Upper lobe of right lung (tissue), 1 donor: ENCODE measurements at regions not wholly inside any gene's neighbourhood (a gene's known extent, or its start where the extent isn't known, plus 50 kb on each side); places are given as distances from the start of the nearest gene placed in this dataset.

ENCODE experiments used
- ATAC-seq: fragments of 200-7000 bp; cut with Tn5 transposase; one replicate; pipeline ENCODE4 v1.9.1; 2020; ENCODE audit warnings: mild to moderate bottlenecking, moderate library complexity
- DNase-seq: peaks from one replicate; pipeline ENCODE4 v3.0.0-alpha.2; 2020
- H3K27ac ChIP-seq: fragments of 200-600 bp; one replicate; pipeline ENCODE4 v1.8.0; 2022
- H3K27me3 ChIP-seq: fragments of 200-600 bp; one replicate; pipeline ENCODE4 v1.8.0; 2022; ENCODE audit warnings: mild to moderate bottlenecking
- H3K36me3 ChIP-seq: fragments of 200-600 bp; one replicate; pipeline ENCODE4 v1.8.0; 2022
- H3K4me1 ChIP-seq: fragments of 200-600 bp; one replicate; pipeline ENCODE4 v1.8.0; 2022
- H3K4me3 ChIP-seq: fragments of 200-600 bp; one replicate; pipeline ENCODE4 v1.8.0; 2022; ENCODE audit warnings: mild to moderate bottlenecking
- H3K9me3 ChIP-seq: fragments of 200-600 bp; one replicate; pipeline ENCODE4 v1.8.0; 2022
- intact Hi-C: fragments of 100-400 bp; cut with DNase I; formaldehyde crosslinking; loops from one replicate; pipeline ENCODE4 v1.11.0; 2022
- TF ChIP-seq, protein P1 (sequence below): fragments of 200-600 bp; IDR thresholded peaks from one replicate; pipeline ENCODE4 v1.8.0; 2022; ENCODE audit warnings: antibody characterized with exemption
- donor health status: DM: no; HTN: yes; CAD: no; lungs with severe emphysema.

DNA sequence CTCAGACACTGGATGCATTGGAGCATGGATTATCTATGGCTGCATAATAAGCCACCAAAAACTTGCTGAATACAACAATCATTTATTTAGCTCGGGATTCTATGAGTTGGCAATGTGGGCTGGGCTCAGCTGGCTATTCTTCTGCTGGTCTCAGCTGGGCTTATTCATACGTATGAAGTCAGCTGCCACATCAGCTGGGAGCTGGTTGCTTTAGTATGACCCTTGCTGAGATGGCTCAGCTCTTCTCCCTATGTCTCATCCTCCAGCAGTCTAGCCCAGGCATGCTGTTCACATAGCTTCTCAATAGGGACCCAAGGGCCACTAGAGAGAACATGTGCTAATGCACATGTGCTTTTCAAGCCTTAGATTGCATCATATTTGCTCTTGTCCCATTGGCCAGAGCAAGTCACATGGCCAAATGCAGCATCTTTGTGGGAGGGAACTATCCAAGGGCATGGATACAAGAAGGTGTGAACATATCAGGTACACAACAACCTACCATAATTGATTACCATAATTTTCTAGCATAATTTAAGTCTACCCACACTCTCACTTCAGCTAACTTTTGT lies 444.6 kb downstream of the KIF16B start:
- Histone ChIP-seq H3K27ac (no peak overlapping the region), H3K4me3 (no peak overlapping the region), H3K4me1 (no peaks in the 10 kb centered on the region), H3K36me3 (no peaks in the 10 kb centered on the region), H3K9me3 (no peaks in the 10 kb centered on the region), H3K27me3 (no peaks in the 10 kb centered on the region)
- intact Hi-C loops = no loop called here
- no peak for DNase-seq
- TF ChIP-seq, protein P1, sequence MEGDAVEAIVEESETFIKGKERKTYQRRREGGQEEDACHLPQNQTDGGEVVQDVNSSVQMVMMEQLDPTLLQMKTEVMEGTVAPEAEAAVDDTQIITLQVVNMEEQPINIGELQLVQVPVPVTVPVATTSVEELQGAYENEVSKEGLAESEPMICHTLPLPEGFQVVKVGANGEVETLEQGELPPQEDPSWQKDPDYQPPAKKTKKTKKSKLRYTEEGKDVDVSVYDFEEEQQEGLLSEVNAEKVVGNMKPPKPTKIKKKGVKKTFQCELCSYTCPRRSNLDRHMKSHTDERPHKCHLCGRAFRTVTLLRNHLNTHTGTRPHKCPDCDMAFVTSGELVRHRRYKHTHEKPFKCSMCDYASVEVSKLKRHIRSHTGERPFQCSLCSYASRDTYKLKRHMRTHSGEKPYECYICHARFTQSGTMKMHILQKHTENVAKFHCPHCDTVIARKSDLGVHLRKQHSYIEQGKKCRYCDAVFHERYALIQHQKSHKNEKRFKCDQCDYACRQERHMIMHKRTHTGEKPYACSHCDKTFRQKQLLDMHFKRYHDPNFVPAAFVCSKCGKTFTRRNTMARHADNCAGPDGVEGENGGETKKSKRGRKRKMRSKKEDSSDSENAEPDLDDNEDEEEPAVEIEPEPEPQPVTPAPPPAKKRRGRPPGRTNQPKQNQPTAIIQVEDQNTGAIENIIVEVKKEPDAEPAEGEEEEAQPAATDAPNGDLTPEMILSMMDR = no peak
- no peak for ATAC-seq

DNA sequence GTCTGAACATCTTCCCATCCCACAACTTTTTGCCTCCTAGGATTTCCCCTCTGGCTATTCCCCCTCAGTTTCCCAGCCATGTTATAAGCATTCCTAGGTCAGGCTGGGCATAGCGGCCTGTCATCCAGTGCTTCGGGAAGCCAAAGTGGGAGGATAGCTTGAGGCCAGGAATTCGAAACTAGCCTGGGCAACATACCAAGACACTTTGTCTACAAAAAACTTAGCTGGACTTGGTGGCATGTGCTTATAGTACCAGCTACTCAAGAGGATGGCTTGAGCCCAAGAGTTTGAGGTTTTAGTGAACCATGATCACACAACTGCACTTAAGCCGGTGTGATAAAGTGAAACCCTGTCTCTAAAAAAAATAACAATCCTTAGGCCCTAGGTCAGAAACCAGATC lies 447.4 kb downstream of the KIF16B start:
- intact Hi-C loops = no loop called here
- TF ChIP-seq, protein P1 = no peak
- Histone ChIP-seq H3K4me3 (no peak overlapping the region), H3K36me3 (no peaks in the 10 kb centered on the region), H3K27ac (no peak overlapping the region), H3K27me3 (no peaks in the 10 kb centered on the region), H3K4me1 (no peaks in the 10 kb centered on the region), H3K9me3 (no peaks in the 10 kb centered on the region)
- DNase-seq (no peak), ATAC-seq (peak; percentile 83)

DNA sequence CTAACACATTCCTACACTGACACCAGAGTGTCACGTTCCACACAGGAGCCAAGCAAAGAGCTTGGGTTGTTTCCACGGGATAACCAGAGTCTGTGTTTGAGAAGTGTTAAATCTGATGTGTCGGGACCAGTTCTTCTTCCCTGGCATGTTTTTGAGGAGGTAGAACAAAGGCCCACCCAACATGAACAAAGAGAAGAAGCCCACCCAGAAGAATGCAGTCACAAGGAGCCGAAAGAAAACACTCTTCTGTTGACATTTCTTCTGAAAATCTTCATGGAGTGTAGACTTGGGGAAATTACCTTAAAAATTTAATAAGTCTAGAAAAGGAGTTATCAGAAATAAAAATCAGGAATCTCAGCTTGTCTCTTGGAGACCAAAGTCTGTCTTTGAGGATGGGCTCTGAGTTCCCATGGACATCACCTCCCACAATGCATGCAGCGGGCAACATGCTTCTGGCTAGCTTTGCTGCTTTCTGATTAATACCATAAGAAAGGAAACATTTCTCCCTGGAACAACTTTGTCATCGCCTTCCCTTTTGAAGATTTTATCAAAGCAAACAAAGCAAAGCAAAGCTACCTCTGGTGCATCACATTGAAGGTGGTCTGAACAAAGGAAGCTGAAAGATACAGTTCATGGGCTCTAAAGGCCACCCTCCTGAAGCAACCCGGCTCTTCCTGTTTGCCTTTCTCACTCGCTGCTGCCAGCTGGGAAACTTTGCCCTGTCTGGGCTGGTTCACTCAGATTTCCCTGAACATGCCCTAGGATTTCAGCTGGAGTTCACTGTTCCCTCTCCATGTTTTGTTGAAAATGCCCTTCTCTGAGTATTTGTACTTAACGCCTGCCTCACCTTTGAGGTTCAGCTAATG lies 448.1 kb downstream of the KIF16B start:
- ATAC-seq (no peak), DNase-seq (no peak)
- TF ChIP-seq, protein P1 = no peak
- Histone ChIP-seq H3K4me3 (no peak overlapping the region), H3K27me3 (no peaks in the 10 kb centered on the region), H3K36me3 (no peaks in the 10 kb centered on the region), H3K4me1 (no peaks in the 10 kb centered on the region), H3K9me3 (no peaks in the 10 kb centered on the region), H3K27ac (no peak overlapping the region)
- intact Hi-C loops = no loop called here

DNA sequence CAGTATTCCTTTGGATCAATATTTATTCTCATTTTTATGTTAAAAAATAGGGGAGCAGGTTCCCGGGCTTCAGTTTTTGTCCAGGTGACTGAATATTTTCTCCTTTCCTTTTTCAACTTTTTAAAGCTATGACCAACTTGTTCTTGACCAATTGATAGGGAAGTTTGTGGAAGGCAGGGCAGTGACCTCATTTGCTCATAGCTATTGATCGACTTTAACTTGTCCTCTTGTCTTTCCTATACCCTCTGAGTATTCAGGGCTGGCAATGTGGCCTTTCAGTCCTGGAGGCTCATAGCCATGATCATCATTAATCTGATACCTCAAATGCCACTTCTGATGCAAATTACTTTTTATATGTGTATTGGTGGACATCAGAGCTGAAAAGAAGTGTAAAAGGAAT lies 448.8 kb downstream of the KIF16B start:
- Histone ChIP-seq H3K27ac (no peak overlapping the region), H3K4me3 (no peak overlapping the region), H3K4me1 (no peaks in the 10 kb centered on the region), H3K36me3 (no peaks in the 10 kb centered on the region), H3K9me3 (no peaks in the 10 kb centered on the region), H3K27me3 (no peaks in the 10 kb centered on the region)
- DNase-seq (no peak), ATAC-seq (no peak)
- intact Hi-C loops = no loop called here
- TF ChIP-seq, protein P1 = no peak

DNA sequence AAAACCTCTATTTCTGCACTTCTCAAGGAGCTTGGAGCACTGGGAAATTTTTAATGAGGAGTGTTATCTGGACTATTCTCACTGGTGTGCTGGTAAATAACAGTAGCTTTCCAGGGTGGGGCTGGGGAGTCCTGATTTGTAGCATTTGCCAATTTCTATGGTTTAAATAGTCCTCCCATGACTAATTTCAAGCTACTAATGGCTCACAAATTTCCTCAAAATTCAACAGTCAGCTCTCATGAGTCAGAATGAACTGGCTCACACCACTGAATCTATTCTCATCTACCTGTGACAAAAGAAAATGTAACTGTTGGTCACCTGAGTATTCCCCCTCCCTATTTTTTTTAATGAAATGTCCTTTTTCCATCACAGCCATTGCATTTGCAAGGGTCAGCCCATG lies 449.6 kb downstream of the KIF16B start:
- H3K27me3 ChIP-seq = no peaks in the 10 kb centered on the region
- no peak for ATAC-seq
- intact Hi-C loops = no loop called here

More for the DNA sequence above, 449.6 kb downstream of the KIF16B start:
- H3K27ac ChIP-seq = no peak overlapping the region
- H3K4me1 ChIP-seq = no peaks in the 10 kb centered on the region
- H3K36me3 ChIP-seq = no peaks in the 10 kb centered on the region
- no peaks in the 10 kb centered on the region for H3K9me3 ChIP-seq
- TF ChIP-seq, protein P1 = no peak
- no peak for DNase-seq
- no peak overlapping the region for H3K4me3 ChIP-seq
